Calu3 (cell line): ENCODE measurements at regions not wholly inside any gene's neighbourhood (a gene's known extent, or its start where the extent isn't known, plus 50 kb on each side); places are given as distances from the start of the nearest gene placed in this dataset.

Experiments used
- BruUV-seq: library from RNA; stranded (reverse); fragments of 400-500 nt; replicated peaks from 2 replicates; lab custom pipeline; 2021; lab: Mats Ljungman, UMichigan
- CTCF ChIA-PET: fragments of 300-600 bp; sonication (Branson Sonifier 250); formaldehyde crosslinking; loops from one replicate; lab custom pipeline; 2022; ENCODE audit warnings: antibody characterized with exemption; lab: Charles Lee
- DNase-seq: peaks from one replicate; pipeline ENCODE4 v3.0.0; 2022
- H3K27ac Mint-ChIP-seq: one replicate; pipeline ENCODE4 v1.8.0; 2022; ENCODE audit warnings: mixed read lengths; ENCODE audit not compliant: unreplicated experiment
- H3K27me3 Mint-ChIP-seq: one replicate; pipeline ENCODE4 v1.8.0; 2022; ENCODE audit warnings: mixed read lengths; ENCODE audit not compliant: unreplicated experiment
- H3K36me3 Mint-ChIP-seq: one replicate; pipeline ENCODE4 v1.8.0; 2022; ENCODE audit warnings: mild to moderate bottlenecking, moderate library complexity, mixed read lengths; ENCODE audit not compliant: insufficient read depth, unreplicated experiment
- H3K4me1 Mint-ChIP-seq: one replicate; pipeline ENCODE4 v1.8.0; 2022; ENCODE audit warnings: mild to moderate bottlenecking, low read depth, mixed read lengths; ENCODE audit not compliant: unreplicated experiment
- H3K4me3 Mint-ChIP-seq: one replicate; pipeline ENCODE4 v1.8.0; 2022; ENCODE audit warnings: mild to moderate bottlenecking, low read depth, moderate library complexity, mixed read lengths; ENCODE audit not compliant: unreplicated experiment
- H3K9me3 Mint-ChIP-seq: one replicate; pipeline ENCODE4 v1.8.0; 2022; ENCODE audit warnings: low read depth, mixed read lengths; ENCODE audit not compliant: unreplicated experiment
- intact Hi-C: fragments of 100-400 bp; cut with micrococcal nuclease; formaldehyde crosslinking; loops from one replicate; pipeline ENCODE4 v1.10.0; 2022; ENCODE audit not compliant: unreplicated experiment
- TF ChIP-seq, protein P1 (sequence below): fragments of 200-600 bp; IDR thresholded peaks from one replicate; pipeline ENCODE4 v1.8.0; 2022; ENCODE audit warnings: antibody characterized with exemption; ENCODE audit not compliant: unreplicated experiment

DNA sequence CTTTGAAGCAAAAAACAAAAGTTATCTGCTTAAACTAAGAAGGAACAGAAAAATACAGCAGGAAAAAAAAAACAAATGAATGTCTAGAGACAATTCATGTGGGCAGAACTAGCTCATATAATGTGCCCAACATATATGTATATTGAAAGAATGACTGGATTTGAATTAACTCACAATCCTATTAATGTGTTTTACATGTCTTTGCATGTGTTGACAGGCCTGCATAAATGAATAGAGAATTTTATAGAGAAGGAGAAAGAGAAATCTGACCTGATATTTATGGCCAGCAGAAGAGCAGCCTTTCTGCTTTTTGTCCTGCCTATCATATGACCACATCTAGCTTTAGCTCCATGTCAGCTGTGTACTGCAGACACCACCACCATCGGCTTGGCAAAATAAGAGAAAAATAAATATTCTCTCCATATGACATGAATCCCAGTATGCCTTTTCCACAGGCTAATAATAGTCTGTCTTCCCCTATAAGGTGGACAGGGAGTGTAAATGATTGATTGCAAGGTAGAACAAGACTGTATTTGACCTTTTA, 171.5 kb upstream of the PALMD start:
- H3K36me3 Mint-ChIP-seq, result no peaks in the 10 kb centered on the region
- no peak overlapping the region for H3K27ac Mint-ChIP-seq
- no peak for DNase-seq
- H3K4me1 Mint-ChIP-seq, result no peaks in the 10 kb centered on the region
- BruUV-seq, result no TSS peak
- no peaks in the 10 kb centered on the region for H3K9me3 Mint-ChIP-seq
- intact Hi-C loops, result no loop called here
- no peak overlapping the region for H3K4me3 Mint-ChIP-seq
- CTCF ChIA-PET, result no interaction called here
- no peaks in the 10 kb centered on the region for H3K27me3 Mint-ChIP-seq
- TF ChIP-seq, protein P1, sequence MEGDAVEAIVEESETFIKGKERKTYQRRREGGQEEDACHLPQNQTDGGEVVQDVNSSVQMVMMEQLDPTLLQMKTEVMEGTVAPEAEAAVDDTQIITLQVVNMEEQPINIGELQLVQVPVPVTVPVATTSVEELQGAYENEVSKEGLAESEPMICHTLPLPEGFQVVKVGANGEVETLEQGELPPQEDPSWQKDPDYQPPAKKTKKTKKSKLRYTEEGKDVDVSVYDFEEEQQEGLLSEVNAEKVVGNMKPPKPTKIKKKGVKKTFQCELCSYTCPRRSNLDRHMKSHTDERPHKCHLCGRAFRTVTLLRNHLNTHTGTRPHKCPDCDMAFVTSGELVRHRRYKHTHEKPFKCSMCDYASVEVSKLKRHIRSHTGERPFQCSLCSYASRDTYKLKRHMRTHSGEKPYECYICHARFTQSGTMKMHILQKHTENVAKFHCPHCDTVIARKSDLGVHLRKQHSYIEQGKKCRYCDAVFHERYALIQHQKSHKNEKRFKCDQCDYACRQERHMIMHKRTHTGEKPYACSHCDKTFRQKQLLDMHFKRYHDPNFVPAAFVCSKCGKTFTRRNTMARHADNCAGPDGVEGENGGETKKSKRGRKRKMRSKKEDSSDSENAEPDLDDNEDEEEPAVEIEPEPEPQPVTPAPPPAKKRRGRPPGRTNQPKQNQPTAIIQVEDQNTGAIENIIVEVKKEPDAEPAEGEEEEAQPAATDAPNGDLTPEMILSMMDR, result no peak

DNA sequence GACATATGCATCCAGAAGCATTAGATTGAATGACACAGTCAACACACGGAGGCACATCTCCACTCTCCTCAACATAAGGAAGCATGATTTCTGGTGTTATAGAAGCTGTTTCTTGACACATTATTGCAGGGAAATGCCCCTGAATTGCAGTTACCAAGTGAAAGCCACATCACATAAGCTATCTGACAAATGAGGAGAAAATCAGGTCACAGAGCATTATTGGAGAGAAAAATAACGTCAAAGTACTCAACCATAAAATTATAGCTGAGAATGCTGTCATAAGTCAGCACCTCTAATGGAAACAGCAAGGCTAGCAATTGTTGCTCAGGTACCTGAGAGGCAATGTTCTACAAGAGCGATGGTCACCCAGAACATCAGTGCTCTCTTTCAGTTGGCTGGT, 169.9 kb upstream of the PALMD start:
- Mint-ChIP-seq H3K4me1 (no peaks in the 10 kb centered on the region), H3K36me3 (no peaks in the 10 kb centered on the region), H3K27me3 (no peaks in the 10 kb centered on the region), H3K27ac (no peak overlapping the region), H3K4me3 (no peak overlapping the region), H3K9me3 (no peaks in the 10 kb centered on the region)
- DNase-seq, result no peak
- CTCF ChIA-PET, result no interaction called here
- TF ChIP-seq, protein P1, result no peak
- BruUV-seq, result no TSS peak
- intact Hi-C loops, result no loop called here

DNA sequence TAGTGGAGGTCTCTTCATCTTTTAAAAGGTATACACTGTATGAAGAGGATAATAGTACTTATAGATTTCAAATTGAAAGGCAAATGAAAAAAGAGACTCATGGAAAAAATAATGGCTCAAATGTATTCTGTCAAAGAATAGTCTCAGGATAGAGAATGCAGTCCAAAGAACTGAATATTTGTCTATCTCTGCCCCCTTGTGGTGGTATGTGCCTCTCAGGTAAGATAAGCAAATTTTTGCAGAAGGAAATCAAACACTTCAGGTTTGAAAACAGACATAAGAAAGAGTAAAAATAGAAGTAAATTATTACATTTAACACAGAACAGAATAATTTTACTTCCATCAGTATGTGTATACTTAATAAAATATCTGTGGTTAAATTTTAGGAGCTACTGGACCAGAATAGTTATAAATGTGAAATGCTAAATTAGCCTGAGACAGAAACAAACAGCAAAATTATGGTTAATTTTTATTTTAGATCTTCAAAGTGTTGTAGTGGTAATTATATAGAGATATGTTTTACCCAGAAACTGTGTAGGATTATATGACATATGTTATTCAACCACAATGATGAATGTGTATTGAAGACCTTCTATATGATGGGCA, 164.4 kb upstream of the PALMD start:
- intact Hi-C loops, result loop anchor here (1.0 to 10.0 kb wide), 3 partner anchors 203 to 687 kb away; no protein-coding TSS in a partner anchor
- Mint-ChIP-seq H3K27me3 (no peaks in the 10 kb centered on the region), H3K36me3 (no peaks in the 10 kb centered on the region), H3K4me1 (no peaks in the 10 kb centered on the region), H3K4me3 (no peak overlapping the region), H3K9me3 (no peaks in the 10 kb centered on the region), H3K27ac (no peak overlapping the region)
- TF ChIP-seq, protein P1, result peak; percentile 34
- no TSS peak for BruUV-seq
- CTCF ChIA-PET, result interaction anchor here (1.6 kb wide), 1 partner anchor 204 kb away, joined by 3 read pairs; no protein-coding TSS in a partner anchor
- DNase-seq, result peak; percentile 47

DNA sequence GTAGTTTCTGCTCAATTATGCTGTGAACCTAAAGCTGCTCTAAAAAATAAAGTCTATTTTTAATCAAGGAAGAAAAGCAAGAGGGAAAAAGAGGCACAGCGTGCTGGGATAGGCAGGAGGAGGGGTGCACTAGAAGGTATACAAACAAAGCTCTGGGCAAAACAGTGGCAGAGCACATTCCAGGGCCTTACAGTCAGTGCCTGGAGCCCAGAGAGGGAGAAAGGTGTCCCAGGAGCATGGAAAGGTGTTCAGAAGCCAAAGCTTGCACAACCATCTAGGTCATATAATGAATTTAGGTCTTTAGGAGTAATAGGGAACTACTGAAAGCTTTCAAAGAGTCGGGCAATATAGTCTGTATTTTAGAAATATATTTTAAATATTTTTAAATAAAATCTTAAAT, 163.6 kb upstream of the PALMD start:
- H3K9me3 Mint-ChIP-seq, result no peaks in the 10 kb centered on the region

More for the DNA sequence above, 163.6 kb upstream of the PALMD start:
- no TSS peak for BruUV-seq
- Mint-ChIP-seq H3K27ac (no peak overlapping the region), H3K4me1 (no peaks in the 10 kb centered on the region), H3K4me3 (no peak overlapping the region), H3K36me3 (no peaks in the 10 kb centered on the region), H3K27me3 (no peaks in the 10 kb centered on the region)
- intact Hi-C loops, result loop anchor here (10.0 kb wide), 1 partner anchor 687 kb away; no protein-coding TSS in a partner anchor
- CTCF ChIA-PET, result no interaction called here
- TF ChIP-seq, protein P1, result no peak
- DNase-seq, result no peak
